SK-N-SH (cell line): ENCODE measurements at regions not wholly inside any gene's neighbourhood (a gene's known extent, or its start where the extent isn't known, plus 50 kb on each side); places are given as distances from the start of the nearest gene placed in this dataset.

Source experiments
- CTCF ChIA-PET: fragments of 300-600, 350-600 bp; formaldehyde crosslinking; extraction: SDS; loops from one replicate; lab custom pipeline; 2021; lab: Yijun Ruan, JAX
- POLR2A ChIA-PET: fragments of 350-600 bp; sonication (Branson Sonifier 250); formaldehyde crosslinking; extraction: SDS; loops from one replicate; lab custom pipeline; 2020; ENCODE audit warnings: antibody characterized with exemption, inconsistent platforms; lab: Yijun Ruan, JAX
- DNase-seq: peaks from one replicate; pipeline ENCODE4 v3.0.0; 2012
- H2AFZ ChIP-seq: fragments of 200-600 bp; sonication (generic); 2 replicates; pipeline ENCODE4 v1.8.1; 2016; ENCODE audit warnings: antibody characterized with exemption, mild to moderate bottlenecking, low read depth
- H3F3A ChIP-seq: fragments of 200-600 bp; sonication (generic); replicated peaks from 2 replicates; pipeline ENCODE3; 2016; ENCODE audit warnings: antibody characterized with exemption, mild to moderate bottlenecking; ENCODE audit not compliant: insufficient read depth
- H3K27ac ChIP-seq, 2 experiments: fragments of 200-500 bp in 1 of 2; fragments of 200-600 bp in 1 of 2; sonication (Bioruptor generic) in 1 of 2; sonication (generic), shearing (Covaris generic) in 1 of 2; 2 replicates each; pipeline versions ENCODE4 v1.5.1 to v1.6.1; 2014 to 2016; ENCODE audit warnings: low read depth in 2 of 2, inconsistent platforms in 1 of 2, low read length in 1 of 2, mild to moderate bottlenecking in 1 of 2, mixed read lengths in 1 of 2
- H3K27me3 ChIP-seq: fragments of 200-600 bp; sonication (generic), shearing (Covaris generic); 2 replicates; pipeline ENCODE4 v1.6.1; 2016; ENCODE audit warnings: mixed run types; ENCODE audit not compliant: insufficient read depth
- H3K36me3 ChIP-seq, 2 experiments: fragments of 200-500 bp in 1 of 2; fragments of 200-600 bp in 1 of 2; sonication (Bioruptor generic) in 1 of 2; sonication (generic) in 1 of 2; replicated peaks in 1 of 2; 2 replicates each; pipeline versions ENCODE3 to v1.5.1; 2014 to 2016; ENCODE audit warnings: low read length in 1 of 2, mild to moderate bottlenecking in 1 of 2; ENCODE audit not compliant: insufficient read depth in 2 of 2, control insufficient read depth in 1 of 2
- H3K4me1 ChIP-seq, 2 experiments: fragments of 200-500 bp in 1 of 2; fragments of 200-600 bp in 1 of 2; sonication (Bioruptor generic) in 1 of 2; sonication (generic), shearing (Covaris generic) in 1 of 2; 2 replicates each; pipeline versions ENCODE4 v1.5.1 to v1.6.1; 2014 to 2016; ENCODE audit warnings: low read depth in 1 of 2, low read length in 1 of 2, mixed run types in 1 of 2; ENCODE audit not compliant: insufficient read depth in 2 of 2, control insufficient read depth in 1 of 2
- H3K4me2 ChIP-seq: fragments of 200-600 bp; sonication (generic), shearing (Covaris generic); 2 replicates; pipeline ENCODE4 v1.6.1; 2017; ENCODE audit warnings: mixed run types
- H3K4me3 ChIP-seq, 2 experiments: fragments of 200-500 bp in 1 of 2; fragments of 200-600 bp in 1 of 2; sonication (Bioruptor generic) in 1 of 2; sonication (generic), shearing (Covaris generic) in 1 of 2; 2 replicates each; pipeline versions ENCODE4 v1.5.1 to v1.8.1; 2014 to 2016; ENCODE audit warnings: low read depth in 2 of 2, inconsistent platforms in 1 of 2, low read length in 1 of 2, mild to moderate bottlenecking in 1 of 2, mixed read lengths in 1 of 2, moderate library complexity in 1 of 2
- H3K79me2 ChIP-seq: fragments of 200-600 bp; sonication (generic); 2 replicates; pipeline ENCODE4 v1.8.1; 2017; ENCODE audit warnings: mild to moderate bottlenecking; ENCODE audit not compliant: insufficient read depth
- H3K9ac ChIP-seq: fragments of 200-600 bp; sonication (generic); 2 replicates; pipeline ENCODE4 v1.6.1; 2017; ENCODE audit warnings: mixed run types
- H3K9me2 ChIP-seq: fragments of 200-600 bp; sonication (generic); 2 replicates; pipeline ENCODE4 v1.6.1; 2017; ENCODE audit warnings: mixed run types
- H3K9me3 ChIP-seq: fragments of 200-600 bp; sonication (generic); 2 replicates; pipeline ENCODE4 v1.6.1; 2017; ENCODE audit warnings: mixed run types, mild to moderate bottlenecking, moderate library complexity
- H4K20me1 ChIP-seq: fragments of 200-600 bp; sonication (generic); 2 replicates; pipeline ENCODE4 v1.6.1; 2017; ENCODE audit warnings: mild to moderate bottlenecking, mixed run types; ENCODE audit not compliant: insufficient read depth
- EP300 ChIP-seq, 2 experiments: IDR thresholded peaks; 2 replicates each; pipeline versions ENCODE4 v1.4.0 to v1.6.1; 2012; ENCODE audit warnings: borderline replicate concordance in 1 of 2, low read depth in 1 of 2, low read length in 1 of 2
- FOSL2 ChIP-seq: IDR thresholded peaks from 2 replicates; pipeline ENCODE4 v1.4.0; 2012; ENCODE audit warnings: low read depth, mild to moderate bottlenecking, moderate library complexity, borderline replicate concordance
- FOXJ3 ChIP-seq: sonication (generic); formaldehyde crosslinking; IDR thresholded peaks from 2 replicates; pipeline ENCODE4 v1.5.1; 2020; ENCODE audit warnings: mild to moderate bottlenecking, missing genetic modification reagents
- FOXM1 ChIP-seq: IDR thresholded peaks from 2 replicates; pipeline ENCODE4 v1.4.0; 2012; ENCODE audit warnings: low read depth, mild to moderate bottlenecking
- GABPA ChIP-seq: IDR thresholded peaks from 2 replicates; pipeline ENCODE4 v1.4.0; 2012; ENCODE audit warnings: low read depth, mild to moderate bottlenecking
- MEF2A ChIP-seq: IDR thresholded peaks from 2 replicates; pipeline ENCODE4 v1.4.0; 2012; ENCODE audit warnings: low read depth, borderline replicate concordance
- MXI1 ChIP-seq: IDR thresholded peaks from 2 replicates; pipeline ENCODE4 v1.6.1; 2012; ENCODE audit warnings: mild to moderate bottlenecking, low read depth, low read length, improper control_type of control experiment
- NFIC ChIP-seq: IDR thresholded peaks from 2 replicates; pipeline ENCODE4 v1.4.0; 2012; ENCODE audit warnings: borderline replicate concordance
- NRF1 ChIP-seq: IDR thresholded peaks from 2 replicates; pipeline ENCODE4 v1.6.1; 2012; ENCODE audit warnings: low read depth, mild to moderate bottlenecking, low read length
- POLR2AphosphoS5 ChIP-seq: IDR thresholded peaks from 2 replicates; pipeline ENCODE4 v1.6.1; 2012; ENCODE audit warnings: low read depth, low read length
- RCOR1 ChIP-seq: fragments of 150-350 bp; IDR thresholded peaks from 2 replicates; pipeline ENCODE4 v1.6.1; 2017; ENCODE audit warnings: antibody characterized with exemption, low read length
- REST ChIP-seq: IDR thresholded peaks from 2 replicates; pipeline ENCODE4 v1.6.1; 2012; ENCODE audit warnings: mild to moderate bottlenecking, low read depth, low read length, moderate library complexity
- SIN3A ChIP-seq: IDR thresholded peaks from 2 replicates; pipeline ENCODE4 v1.6.1; 2012; ENCODE audit warnings: low read depth, mild to moderate bottlenecking, low read length, moderate library complexity, borderline replicate concordance
- TEAD4 ChIP-seq: IDR thresholded peaks from 2 replicates; pipeline ENCODE4 v1.4.0; 2012; ENCODE audit warnings: mild to moderate bottlenecking, borderline replicate concordance; ENCODE audit not compliant: insufficient read depth
- USF2 ChIP-seq: fragments of 150-350 bp; IDR thresholded peaks from 2 replicates; pipeline ENCODE4 v1.6.1; 2017; ENCODE audit warnings: antibody characterized with exemption, low read length, low read depth, borderline replicate concordance
- YY1 ChIP-seq: IDR thresholded peaks from 2 replicates; pipeline ENCODE4 v1.4.0; 2012; ENCODE audit warnings: low read depth, mild to moderate bottlenecking
- ZBTB33 ChIP-seq: IDR thresholded peaks from 2 replicates; pipeline ENCODE4 v1.4.0; 2012; ENCODE audit warnings: low read depth, borderline replicate concordance
- WGBS: methylation state at CpG from one replicate; pipeline ENCODE4 v1.1.6; 2017; ENCODE audit warnings: low lambda C conversion rate; 5-methylcytosine and 5-hydroxymethylcytosine counted together
- TF ChIP-seq, protein P1 (sequence below): IDR thresholded peaks from 2 replicates; pipeline ENCODE4 v1.4.0; 2012; ENCODE audit warnings: low read depth

DNA sequence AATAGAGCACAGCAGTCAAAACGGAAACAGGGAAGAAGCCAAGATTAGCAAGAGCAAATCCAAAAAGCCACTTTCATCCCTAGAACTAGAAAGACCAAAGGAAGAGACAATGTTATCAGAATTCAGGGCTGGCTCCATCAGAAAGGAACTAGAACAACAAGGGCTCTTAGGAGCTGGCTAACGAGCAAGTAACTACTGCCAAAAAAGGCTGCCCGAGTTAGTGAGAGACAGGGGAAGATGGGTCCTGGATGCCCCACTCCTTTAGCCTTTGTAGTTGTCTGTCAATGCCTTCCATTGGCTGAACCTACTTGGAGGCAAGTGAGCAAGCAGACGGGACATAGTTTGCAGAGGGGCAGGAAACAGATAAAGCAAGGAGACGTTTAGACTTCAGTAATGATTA is 240.4 kb downstream of the KLF12 start:
- no peak for TF ChIP-seq ZBTB33
- TF ChIP-seq USF2: no peak
- TF ChIP-seq TEAD4: no peak
- no peak for TF ChIP-seq NFIC
- TF ChIP-seq, protein P1, sequence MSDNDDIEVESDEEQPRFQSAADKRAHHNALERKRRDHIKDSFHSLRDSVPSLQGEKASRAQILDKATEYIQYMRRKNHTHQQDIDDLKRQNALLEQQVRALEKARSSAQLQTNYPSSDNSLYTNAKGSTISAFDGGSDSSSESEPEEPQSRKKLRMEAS: no peak
- TF ChIP-seq SIN3A: no peak
- no peak for TF ChIP-seq RCOR1
- TF ChIP-seq FOSL2: no peak
- TF ChIP-seq YY1: no peak
- TF ChIP-seq POLR2AphosphoS5: no peak
- no peak for TF ChIP-seq MEF2A
- TF ChIP-seq, all 33 proteins: peak for 0
- no peaks in the 10 kb centered on the region; the same call in 1 of the 2 replicates for H3K79me2 ChIP-seq
- no peaks in the 10 kb centered on the region for H3K27me3 ChIP-seq
- no peaks in the 10 kb centered on the region for H3K9me2 ChIP-seq
- 87% methylated on average over 5 of the region's 5 CpGs for WGBS
- no peak overlapping the region for H3K27ac ChIP-seq
- H3K9ac ChIP-seq: no peak overlapping the region
- POLR2A ChIA-PET: no interaction called here
- H3K36me3 ChIP-seq: no peaks in the 10 kb centered on the region
- no peak overlapping the region for H3K4me3 ChIP-seq
- H3K9me3 ChIP-seq: no peaks in the 10 kb centered on the region
- peaks cover 6% of the 10 kb centered on the region for H3F3A ChIP-seq
- no peak overlapping the region for H3K4me2 ChIP-seq
- DNase-seq: no peak
- H2AFZ ChIP-seq: no peak overlapping the region
- peaks cover 0 to 11% of the 10 kb centered on the region in 2 experiments; a peak in 2 of 4 replicates for H3K4me1 ChIP-seq
- CTCF ChIA-PET: interaction anchor here (0.7 kb wide), 1 partner anchor 334 kb away, joined by 3 read pairs; no protein-coding TSS in a partner anchor
- no peaks in the 10 kb centered on the region for H4K20me1 ChIP-seq

DNA sequence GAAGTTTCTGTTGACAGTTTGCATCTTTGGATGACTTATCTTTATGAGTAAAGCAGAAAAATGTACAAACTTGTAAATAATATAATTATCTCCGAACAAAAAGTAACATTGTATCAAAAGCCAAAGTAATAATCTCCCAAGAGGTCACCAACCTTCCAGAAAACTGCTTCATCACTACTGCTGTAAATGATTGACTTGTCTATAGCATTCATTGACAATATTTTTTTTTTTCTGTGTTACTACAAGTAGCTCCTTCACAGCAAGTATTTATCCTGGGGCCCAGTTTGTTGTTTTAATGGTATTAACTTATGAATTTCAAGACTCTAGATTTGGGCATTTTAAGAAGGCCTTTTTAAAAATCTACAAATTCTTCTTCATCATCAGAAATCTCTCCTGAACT is 242.4 kb downstream of the KLF12 start:
- POLR2A ChIA-PET: no interaction called here
- Histone ChIP-seq H4K20me1 (no peaks in the 10 kb centered on the region), H3K79me2 (no peaks in the 10 kb centered on the region; the same call in 1 of the 2 replicates), H3K27me3 (no peaks in the 10 kb centered on the region), H2AFZ (no peak overlapping the region), H3K36me3 (no peaks in the 10 kb centered on the region), H3K9me2 (no peaks in the 10 kb centered on the region), H3F3A (peaks cover 6% of the 10 kb centered on the region), H3K9ac (no peak overlapping the region), H3K4me3 (no peak overlapping the region), H3K4me1 (no peaks in the 10 kb centered on the region), H3K4me2 (no peak overlapping the region), H3K27ac (no peak overlapping the region), H3K9me3 (no peaks in the 10 kb centered on the region)
- no peak for TF ChIP-seq FOXJ3
- TF ChIP-seq NRF1: no peak
- no peak for TF ChIP-seq MXI1
- TF ChIP-seq FOXM1: no peak
- TF ChIP-seq REST: no peak
- TF ChIP-seq, protein P1: no peak
- no peak for TF ChIP-seq YY1
- no peak for TF ChIP-seq EP300 (IDR thresholded peaks at IDR 0.05; ENCODE audit: borderline replicate concordance in 1 of 2, low read depth in 1 of 2, low read length in 1 of 2)
- no peak for TF ChIP-seq GABPA
- 85% methylated on average over 1 of the region's 1 CpG for WGBS
- CTCF ChIA-PET: no interaction called here
- DNase-seq: no peak
